ENCODE measurements at regions not wholly inside any gene's neighbourhood (a gene's known extent, or its start where the extent isn't known, plus 50 kb on each side); places are given as distances from the start of the nearest gene placed in this dataset.

DNA sequence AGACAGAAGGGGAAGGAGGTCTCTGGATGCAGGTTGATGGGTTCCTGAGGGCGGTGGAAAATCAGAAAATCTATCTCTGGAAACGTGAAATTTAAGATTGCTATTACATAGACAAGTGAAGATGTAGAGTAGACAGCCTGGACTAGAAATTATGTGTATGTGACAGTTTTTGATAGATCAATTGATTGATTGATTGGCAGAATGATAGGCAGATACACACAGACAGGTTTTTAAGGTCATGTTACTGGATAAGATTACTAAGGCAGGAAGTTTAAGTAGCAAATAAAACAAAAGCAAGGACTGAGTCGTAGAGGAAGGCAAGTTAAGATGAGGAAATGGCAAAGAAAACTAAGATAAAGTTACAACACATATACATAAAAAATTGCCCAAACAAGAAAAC is 124.7 kb downstream of the RGS21 start:
- TF ChIP-seq, protein P1, sequence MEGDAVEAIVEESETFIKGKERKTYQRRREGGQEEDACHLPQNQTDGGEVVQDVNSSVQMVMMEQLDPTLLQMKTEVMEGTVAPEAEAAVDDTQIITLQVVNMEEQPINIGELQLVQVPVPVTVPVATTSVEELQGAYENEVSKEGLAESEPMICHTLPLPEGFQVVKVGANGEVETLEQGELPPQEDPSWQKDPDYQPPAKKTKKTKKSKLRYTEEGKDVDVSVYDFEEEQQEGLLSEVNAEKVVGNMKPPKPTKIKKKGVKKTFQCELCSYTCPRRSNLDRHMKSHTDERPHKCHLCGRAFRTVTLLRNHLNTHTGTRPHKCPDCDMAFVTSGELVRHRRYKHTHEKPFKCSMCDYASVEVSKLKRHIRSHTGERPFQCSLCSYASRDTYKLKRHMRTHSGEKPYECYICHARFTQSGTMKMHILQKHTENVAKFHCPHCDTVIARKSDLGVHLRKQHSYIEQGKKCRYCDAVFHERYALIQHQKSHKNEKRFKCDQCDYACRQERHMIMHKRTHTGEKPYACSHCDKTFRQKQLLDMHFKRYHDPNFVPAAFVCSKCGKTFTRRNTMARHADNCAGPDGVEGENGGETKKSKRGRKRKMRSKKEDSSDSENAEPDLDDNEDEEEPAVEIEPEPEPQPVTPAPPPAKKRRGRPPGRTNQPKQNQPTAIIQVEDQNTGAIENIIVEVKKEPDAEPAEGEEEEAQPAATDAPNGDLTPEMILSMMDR (optimal IDR thresholded peaks at IDR 0.05 in 1 of 3, IDR thresholded peaks at IDR 0.05 in 1 of 3, conservative IDR thresholded peaks at IDR 0.05 in 1 of 3; ENCODE audit: extremely low read depth in 1 of 3, insufficient read depth in 2 of 3, low read length in 3 of 3) = no peak
- TF ChIP-seq EZH2 (IDR thresholded peaks at IDR 0.05; ENCODE audit: low read length) = no peak

Measured in keratinocyte (primary cell).